ENCODE measurements at regions not wholly inside any gene's neighbourhood (a gene's known extent, or its start where the extent isn't known, plus 50 kb on each side); places are given as distances from the start of the nearest gene placed in this dataset.
A peak's percentile ranks its signal among the peaks of the same experiment; 100 is the strongest.

GRCh38 chr1:182170891-182171461 is 109.5 kb upstream of the ZNF648 start (continued):
- peak; percentile 45; the same call in 1 of the 2 replicates for TF ChIP-seq MGA (IDR thresholded peaks at IDR 0.05)
- peak; percentile 55; the same call in 1 of the 2 replicates for TF ChIP-seq ZNF584 (CRISPR knock-in tag; IDR thresholded peaks at IDR 0.05; ENCODE audit: low read depth)
- peak; percentile 85 for TF ChIP-seq MEF2D (tag; conservative IDR thresholded peaks at IDR 0.05; ENCODE audit: low read depth)
- TF ChIP-seq SP2 (IDR thresholded peaks at IDR 0.05; ENCODE audit: extremely low read depth, low read depth, low read length, poor library complexity, severe bottlenecking): no peak
- peak; percentile 33 to 63; a peak in 3 of 4 replicates for TF ChIP-seq TRIM24 (IDR thresholded peaks at IDR 0.05)
- no peak for TF ChIP-seq ZFPM2 (CRISPR knock-in tag; IDR thresholded peaks at IDR 0.05)
- TF ChIP-seq VEZF1 (CRISPR knock-in tag; IDR thresholded peaks at IDR 0.05): peak; percentile 45
- no peak for TF ChIP-seq STAG1 (CRISPR knock-in tag; IDR thresholded peaks at IDR 0.05; ENCODE audit: borderline replicate concordance)
- 0 out of 2 replicates have a peak, but pooled peaks have one; percentile 33 for TF ChIP-seq ETV5 (CRISPR knock-in tag; IDR thresholded peaks at IDR 0.05; ENCODE audit: low read depth)
- peak; percentile 39 for TF ChIP-seq DACH1 (IDR thresholded peaks at IDR 0.05; ENCODE audit: partially characterized antibody)
- TF ChIP-seq TCF3 (CRISPR knock-in tag; IDR thresholded peaks at IDR 0.05): peak; percentile 63
- TF ChIP-seq TAF9B (IDR thresholded peaks at IDR 0.05; ENCODE audit: partially characterized antibody): no peak
- TF ChIP-seq NR2C1 (IDR thresholded peaks at IDR 0.05): no peak
- TF ChIP-seq NR2C1 (tag; IDR thresholded peaks at IDR 0.05): peak; percentile 61
- TF ChIP-seq ZNF24 (IDR thresholded peaks at IDR 0.05): 0 out of 2 replicates have a peak, but pooled peaks have one; percentile 15
- no peak for TF ChIP-seq NR2C2 (CRISPR knock-in tag; IDR thresholded peaks at IDR 0.05)
- peak; percentile 24; the same call in 1 of the 2 replicates for TF ChIP-seq NR2C2 (tag; IDR thresholded peaks at IDR 0.05)
- no peak for TF ChIP-seq SETDB1 (IDR thresholded peaks at IDR 0.05; ENCODE audit: low read length)

Data from K562 (cell line).